ENCODE measurements at regions not wholly inside any gene's neighbourhood (a gene's known extent, or its start where the extent isn't known, plus 50 kb on each side); places are given as distances from the start of the nearest gene placed in this dataset.
"Not testable (repeated sequence)": the region's sequence is repeated elsewhere in the genome, so short reads cannot be mapped to it uniquely, and the experiment has no call there.

GRCh38 chr3:194945508-194945907 lies 259.8 kb downstream of the FAM43A start:
- H3K27ac Mint-ChIP-seq: no peak overlapping the region
- H3K9me3 Mint-ChIP-seq: no peaks in the 10 kb centered on the region
- peak; percentile 34 for DNase-seq (ENCODE audit: extremely low spot score, unreplicated experiment)
- TF ChIP-seq, protein P1, sequence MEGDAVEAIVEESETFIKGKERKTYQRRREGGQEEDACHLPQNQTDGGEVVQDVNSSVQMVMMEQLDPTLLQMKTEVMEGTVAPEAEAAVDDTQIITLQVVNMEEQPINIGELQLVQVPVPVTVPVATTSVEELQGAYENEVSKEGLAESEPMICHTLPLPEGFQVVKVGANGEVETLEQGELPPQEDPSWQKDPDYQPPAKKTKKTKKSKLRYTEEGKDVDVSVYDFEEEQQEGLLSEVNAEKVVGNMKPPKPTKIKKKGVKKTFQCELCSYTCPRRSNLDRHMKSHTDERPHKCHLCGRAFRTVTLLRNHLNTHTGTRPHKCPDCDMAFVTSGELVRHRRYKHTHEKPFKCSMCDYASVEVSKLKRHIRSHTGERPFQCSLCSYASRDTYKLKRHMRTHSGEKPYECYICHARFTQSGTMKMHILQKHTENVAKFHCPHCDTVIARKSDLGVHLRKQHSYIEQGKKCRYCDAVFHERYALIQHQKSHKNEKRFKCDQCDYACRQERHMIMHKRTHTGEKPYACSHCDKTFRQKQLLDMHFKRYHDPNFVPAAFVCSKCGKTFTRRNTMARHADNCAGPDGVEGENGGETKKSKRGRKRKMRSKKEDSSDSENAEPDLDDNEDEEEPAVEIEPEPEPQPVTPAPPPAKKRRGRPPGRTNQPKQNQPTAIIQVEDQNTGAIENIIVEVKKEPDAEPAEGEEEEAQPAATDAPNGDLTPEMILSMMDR (conservative IDR thresholded peaks at IDR 0.05): no peak
- peaks cover 10% of the 10 kb centered on the region for H3K27me3 Mint-ChIP-seq
- H3K4me1 Mint-ChIP-seq (ENCODE audit: unreplicated experiment): peaks cover 6% of the 10 kb centered on the region
- no peak overlapping the region for H3K4me3 Mint-ChIP-seq
- no peaks in the 10 kb centered on the region for H3K36me3 Mint-ChIP-seq

DNA sequence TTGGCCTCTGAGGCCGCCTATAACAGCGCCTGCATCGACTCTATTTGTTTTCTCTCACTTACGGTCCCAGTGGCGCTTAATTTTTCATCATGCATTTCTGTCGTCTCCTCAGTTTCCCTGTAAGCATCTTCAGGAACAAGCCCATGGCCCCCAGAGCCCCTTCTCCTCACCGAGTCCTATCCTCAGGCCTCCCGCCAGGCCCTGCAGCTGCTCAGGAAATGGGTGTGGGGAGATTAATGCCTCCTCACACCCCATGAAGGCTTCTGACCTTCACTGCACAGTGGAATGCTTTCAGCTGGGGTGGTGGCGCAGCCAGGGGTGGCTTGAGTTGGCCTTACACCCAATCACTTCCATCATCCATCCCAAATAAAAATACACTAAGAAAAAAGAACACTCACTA lies 260.4 kb downstream of the FAM43A start:
- TF ChIP-seq, protein P1 (conservative IDR thresholded peaks at IDR 0.05): no peak
- H3K27ac Mint-ChIP-seq: no peak overlapping the region
- H3K4me3 Mint-ChIP-seq: no peak overlapping the region
- peaks cover 2% of the 10 kb centered on the region for H3K4me1 Mint-ChIP-seq (ENCODE audit: unreplicated experiment)
- H3K9me3 Mint-ChIP-seq: no peaks in the 10 kb centered on the region
- peaks cover 8% of the 10 kb centered on the region for H3K27me3 Mint-ChIP-seq
- no peak for DNase-seq (ENCODE audit: extremely low spot score, unreplicated experiment)
- no peaks in the 10 kb centered on the region for H3K36me3 Mint-ChIP-seq

GRCh38 chr3:194949592-194949991 lies 263.9 kb downstream of the FAM43A start:
- no peak overlapping the region for H3K27ac Mint-ChIP-seq
- TF ChIP-seq, protein P1 (conservative IDR thresholded peaks at IDR 0.05): no peak

DNA sequence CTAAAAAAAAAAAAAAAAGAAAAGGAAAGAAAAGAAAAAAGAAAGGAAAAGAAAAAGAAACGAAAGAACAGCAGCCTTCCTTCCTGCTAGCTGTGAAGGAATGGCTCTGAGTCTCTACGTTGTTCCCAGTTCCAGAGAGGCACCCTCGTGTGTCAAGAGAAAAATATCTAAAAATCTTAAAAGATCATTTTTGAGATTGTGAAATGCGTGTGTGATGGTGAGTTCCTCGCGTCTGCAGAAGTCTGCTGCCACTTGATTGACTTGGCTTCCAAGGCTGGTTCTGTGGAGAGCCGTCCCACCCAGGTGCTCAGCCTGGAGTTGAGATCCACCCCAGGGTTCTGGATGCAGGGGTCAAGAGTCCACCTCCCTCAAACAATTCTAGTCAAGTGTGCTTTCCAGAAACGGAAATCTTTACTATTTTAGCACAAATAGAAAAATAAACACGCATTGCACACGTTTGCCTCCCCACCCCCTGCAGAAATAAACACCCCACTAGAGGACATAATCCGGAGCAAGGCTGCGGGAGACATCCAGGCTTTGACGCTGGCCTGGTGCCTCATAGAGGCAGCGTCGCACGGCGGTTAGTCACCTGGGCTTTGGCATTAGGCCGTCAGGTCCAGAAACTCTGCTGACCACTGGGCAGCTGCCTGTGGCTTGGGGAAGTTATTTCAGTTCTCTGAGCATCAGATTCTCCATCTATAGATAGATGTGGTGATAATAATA lies 265.4 kb downstream of the FAM43A start:
- Mint-ChIP-seq H3K9me3 (no peaks in the 10 kb centered on the region), H3K4me3 (no peak overlapping the region), H3K36me3 (no peaks in the 10 kb centered on the region), H3K27ac (no peak overlapping the region), H3K4me1 (ENCODE audit: unreplicated experiment) (peaks cover 8% of the 10 kb centered on the region), H3K27me3 (peaks cover 2% of the 10 kb centered on the region)
- TF ChIP-seq, protein P1 (conservative IDR thresholded peaks at IDR 0.05): no peak
- DNase-seq (ENCODE audit: extremely low spot score, unreplicated experiment): no peak

More at GRCh38 chr3:194949592-194949991, 263.9 kb downstream of the FAM43A start:
- Mint-ChIP-seq H3K4me3 (no peak overlapping the region), H3K4me1 (ENCODE audit: unreplicated experiment) (peaks cover 8% of the 10 kb centered on the region), H3K9me3 (no peaks in the 10 kb centered on the region), H3K36me3 (no peaks in the 10 kb centered on the region), H3K27me3 (peaks cover 6% of the 10 kb centered on the region)
- no peak for DNase-seq (ENCODE audit: extremely low spot score, unreplicated experiment)

GRCh38 chr3:194951629-194951920 lies 265.9 kb downstream of the FAM43A start:
- not testable (repeated sequence) for H3K27me3 Mint-ChIP-seq; H3K4me3 Mint-ChIP-seq; DNase-seq (ENCODE audit: extremely low spot score, unreplicated experiment); H3K36me3 Mint-ChIP-seq; H3K4me1 Mint-ChIP-seq (ENCODE audit: unreplicated experiment); H3K27ac Mint-ChIP-seq; H3K9me3 Mint-ChIP-seq

- TF ChIP-seq, protein P1 (conservative IDR thresholded peaks at IDR 0.05): no peak
- Mint-ChIP-seq H3K27ac (no peak overlapping the region), H3K4me1 (ENCODE audit: unreplicated experiment) (peaks cover 8% of the 10 kb centered on the region), H3K4me3 (no peak overlapping the region), H3K9me3 (no peaks in the 10 kb centered on the region), H3K36me3 (no peaks in the 10 kb centered on the region), H3K27me3 (no peaks in the 10 kb centered on the region)
- DNase-seq (ENCODE audit: extremely low spot score, unreplicated experiment): no peak
These were observed 266.4 kb downstream of the FAM43A start for GRCh38 chr3:194951931-194952582.
